HG03571 (cell line): ENCODE measurements at regions not wholly inside any gene's neighbourhood (a gene's known extent, or its start where the extent isn't known, plus 50 kb on each side); places are given as distances from the start of the nearest gene placed in this dataset.
"Not testable (repeated sequence)": the region's sequence is repeated elsewhere in the genome, so short reads cannot be mapped to it uniquely, and the experiment has no call there.

ENCODE experiments used
- ATAC-seq: cut with Tn5 transposase; IDR thresholded peaks from one replicate; pipeline ENCODE4 v1.9.1; 2021; ENCODE audit not compliant: unreplicated experiment

- no peak for ATAC-seq
Observed at GRCh38 chr17:77558846-77559626, 399.5 kb upstream of the TNRC6C start.

- ATAC-seq = no peak
Observed at GRCh38 chr17:77560381-77560780, 398.1 kb upstream of the TNRC6C start.

GRCh38 chr17:77560841-77561240 is 397.7 kb upstream of the TNRC6C start:
- no peak for ATAC-seq

GRCh38 chr17:77562361-77562760 is 396.1 kb upstream of the TNRC6C start:
- ATAC-seq = not testable (repeated sequence)

- ATAC-seq = no peak
Observed at GRCh38 chr17:77563439-77564102, 394.9 kb upstream of the TNRC6C start.

GRCh38 chr17:77564278-77564920 is 394.1 kb upstream of the TNRC6C start:
- no peak for ATAC-seq

GRCh38 chr17:77565166-77565565 is 393.3 kb upstream of the TNRC6C start:
- no peak for ATAC-seq

- no peak for ATAC-seq
Observed at GRCh38 chr17:77566151-77566550, 392.4 kb upstream of the TNRC6C start.

GRCh38 chr17:77566566-77567138 is 391.9 kb upstream of the TNRC6C start:
- ATAC-seq = no peak

- ATAC-seq = no peak
Observed at GRCh38 chr17:77568540-77568939, 390.0 kb upstream of the TNRC6C start.

GRCh38 chr17:77569846-77570564 is 388.5 kb upstream of the TNRC6C start:
- no peak for ATAC-seq

GRCh38 chr17:77570565-77570898 is 388.0 kb upstream of the TNRC6C start:
- ATAC-seq = no peak

- ATAC-seq = no peak
Observed at GRCh38 chr17:77571155-77571981, 387.1 kb upstream of the TNRC6C start.

- ATAC-seq = no peak
Observed at GRCh38 chr17:77572065-77572601, 386.4 kb upstream of the TNRC6C start.

- ATAC-seq = no peak
Observed at GRCh38 chr17:77572851-77573250, 385.7 kb upstream of the TNRC6C start.

- no peak for ATAC-seq
Observed at GRCh38 chr17:77577491-77577890, 381.0 kb upstream of the TNRC6C start.

- no peak for ATAC-seq
Observed at GRCh38 chr17:77579131-77579530, 379.4 kb upstream of the TNRC6C start.

GRCh38 chr17:77579682-77580081 is 378.8 kb upstream of the TNRC6C start:
- ATAC-seq = no peak

- no peak for ATAC-seq
Observed at GRCh38 chr17:77580531-77581270, 377.8 kb upstream of the TNRC6C start.
